Amniotic stem cell (primary cell): ENCODE measurements at regions not wholly inside any gene's neighbourhood (a gene's known extent, or its start where the extent isn't known, plus 50 kb on each side); places are given as distances from the start of the nearest gene placed in this dataset.

Experiments used
- DNase-seq: peaks from one replicate; lab custom pipeline; 2025; lab: John Stamatoyannopoulos, UW

GRCh38 chr3:13171704-13172643 lies 98.7 kb upstream of the IQSEC1 start:
- no peak for DNase-seq

DNA sequence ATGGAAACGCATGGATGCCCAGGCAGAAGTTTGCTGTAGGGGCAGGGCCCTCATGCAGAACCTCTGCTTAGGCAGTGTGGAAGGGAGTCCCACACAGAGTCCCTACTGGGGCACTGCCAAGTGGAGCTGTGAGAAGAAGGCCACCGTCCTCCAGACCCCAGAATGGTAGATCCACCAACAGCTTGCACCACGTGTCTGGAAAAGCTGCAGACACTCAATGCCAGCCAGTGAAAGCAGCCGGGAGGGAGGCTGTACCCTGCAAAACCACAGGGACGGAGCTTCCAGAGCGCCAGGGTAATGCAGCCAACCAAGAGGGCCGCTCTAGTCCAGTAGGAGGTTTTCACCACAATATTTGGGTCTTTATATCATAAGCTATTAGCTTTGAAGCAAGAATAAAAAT lies 97.1 kb upstream of the IQSEC1 start:
- no peak for DNase-seq

GRCh38 chr3:13168391-13168790 lies 95.2 kb upstream of the IQSEC1 start:
- DNase-seq, result no peak

- no peak for DNase-seq
Measured at GRCh38 chr3:13167829-13168228, 94.6 kb upstream of the IQSEC1 start.

- DNase-seq, result no peak
Measured at GRCh38 chr3:13167064-13167743, 94.0 kb upstream of the IQSEC1 start.

DNA sequence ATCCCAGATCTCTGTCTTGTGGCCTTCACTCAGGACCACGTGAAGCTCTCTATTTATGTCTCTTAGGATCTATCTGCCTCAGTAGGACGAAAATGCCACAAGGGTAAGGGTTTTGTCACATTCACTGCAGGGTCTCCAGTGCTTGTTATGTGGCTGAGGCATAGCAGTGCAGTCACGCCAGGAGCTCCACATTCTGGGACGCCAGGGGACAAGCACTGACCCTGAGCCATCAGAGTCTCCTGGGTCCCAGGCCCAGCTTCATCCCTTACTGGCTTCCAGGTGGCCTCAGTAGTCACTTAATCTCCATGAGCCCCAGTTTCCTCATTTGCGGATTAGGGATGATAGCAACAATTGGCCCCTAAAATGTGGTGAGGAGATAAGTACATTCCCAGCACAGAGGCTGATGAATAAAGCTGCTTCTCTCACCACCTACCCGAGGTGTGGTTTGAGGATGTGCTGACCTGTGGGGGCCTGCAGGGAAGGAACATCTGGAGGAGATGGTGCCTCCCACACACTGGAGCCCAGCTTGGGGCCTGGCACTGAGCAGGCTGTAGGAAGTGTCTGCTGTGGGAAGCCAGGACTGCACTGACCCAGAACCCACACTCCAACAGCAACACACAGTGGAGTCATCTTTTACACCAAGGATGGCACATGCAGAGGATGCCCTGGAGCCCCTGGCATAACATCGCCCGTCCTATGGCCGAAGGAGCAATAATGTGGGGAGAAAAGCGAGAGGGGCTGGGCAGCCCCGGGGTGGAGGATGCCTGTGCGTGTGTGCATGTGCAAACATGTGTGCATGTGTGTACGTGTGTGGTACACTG lies 93.2 kb upstream of the IQSEC1 start:
- DNase-seq, result no peak

DNA sequence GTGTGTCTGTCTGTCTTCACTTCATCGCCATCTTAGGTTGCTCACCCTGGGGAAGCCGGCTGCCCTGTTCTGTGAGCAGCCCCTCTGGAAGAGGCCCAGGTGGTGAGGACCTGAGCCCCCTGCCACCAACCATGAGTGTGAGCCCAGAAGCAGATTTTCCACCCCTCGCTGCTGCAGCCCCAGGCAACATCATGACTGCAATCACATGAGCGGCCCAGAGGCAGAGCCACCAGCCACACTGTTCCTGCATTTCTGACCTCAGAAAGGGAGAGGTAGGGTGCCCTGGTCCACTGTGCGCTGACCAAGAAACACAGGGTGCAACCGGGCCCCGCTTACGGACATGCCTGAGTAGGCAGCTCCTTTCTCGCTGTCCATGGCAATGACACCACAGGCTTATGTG lies 92.3 kb upstream of the IQSEC1 start:
- no peak for DNase-seq

- no peak for DNase-seq
Measured at GRCh38 chr3:13164893-13165492, 91.8 kb upstream of the IQSEC1 start.

DNA sequence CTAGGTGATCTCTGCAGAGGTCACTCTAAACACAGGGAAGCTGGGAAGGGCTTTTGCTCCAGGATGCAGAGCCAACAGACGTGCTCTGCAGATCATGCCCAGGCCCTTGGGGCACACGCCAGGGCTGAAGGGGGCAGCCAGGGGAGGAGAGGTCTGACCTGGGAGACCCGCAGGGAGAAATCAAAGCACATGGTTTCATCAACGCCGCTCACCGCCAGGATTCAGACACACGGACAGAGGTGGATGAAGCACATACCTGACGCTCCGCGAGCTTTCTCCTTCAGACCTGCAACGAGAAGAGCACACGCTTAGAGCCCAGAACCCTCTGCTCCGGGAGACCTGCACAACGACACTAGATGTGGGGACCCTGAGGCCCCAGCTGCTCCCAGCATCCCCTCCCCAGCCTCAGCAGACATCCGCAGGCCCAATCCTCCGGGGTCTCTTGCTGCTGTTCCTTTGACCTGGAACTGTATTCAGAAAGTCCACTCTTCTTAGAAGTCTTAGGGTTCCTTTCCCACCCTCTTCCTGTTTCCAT lies 90.7 kb upstream of the IQSEC1 start:
- DNase-seq, result no peak

DNA sequence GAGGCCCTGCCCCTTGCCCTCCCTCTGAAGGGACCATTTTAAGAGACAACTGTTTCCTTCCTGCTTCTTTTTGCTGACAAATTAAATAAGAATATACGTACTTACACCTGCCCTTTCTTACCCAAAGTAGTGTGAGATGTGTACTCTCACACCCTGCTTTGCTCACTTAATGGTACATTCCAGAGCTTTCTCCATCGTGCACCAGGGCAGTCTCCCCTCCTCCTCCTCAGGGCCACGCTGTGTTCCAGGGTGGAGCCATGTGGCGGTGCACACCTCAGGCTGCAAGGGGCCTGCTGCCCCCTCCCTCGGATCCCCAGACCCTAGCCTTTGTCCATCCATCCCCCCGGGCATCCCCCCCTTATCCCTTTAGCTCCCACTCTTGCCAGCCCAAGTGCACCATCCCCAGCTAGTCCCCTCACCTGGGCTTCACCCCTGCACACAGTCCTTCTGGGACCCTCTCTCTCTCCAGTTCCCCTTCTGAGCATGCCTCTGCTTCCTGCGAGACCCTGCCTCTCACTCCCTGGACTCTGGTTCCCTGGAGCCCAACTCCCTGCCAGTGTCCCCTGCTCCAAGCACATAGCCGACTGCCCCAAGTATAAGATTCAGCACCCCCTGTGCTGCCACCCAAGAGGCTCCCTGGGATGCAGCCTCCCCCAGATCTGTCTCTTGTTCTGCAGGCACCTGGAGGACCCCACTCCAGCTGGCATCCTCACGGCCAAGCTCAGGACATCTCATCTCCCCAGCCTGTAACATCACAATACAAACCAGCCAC lies 89.5 kb upstream of the IQSEC1 start:
- no peak for DNase-seq

GRCh38 chr3:13161771-13162535 lies 88.7 kb upstream of the IQSEC1 start:
- DNase-seq, result no peak

DNA sequence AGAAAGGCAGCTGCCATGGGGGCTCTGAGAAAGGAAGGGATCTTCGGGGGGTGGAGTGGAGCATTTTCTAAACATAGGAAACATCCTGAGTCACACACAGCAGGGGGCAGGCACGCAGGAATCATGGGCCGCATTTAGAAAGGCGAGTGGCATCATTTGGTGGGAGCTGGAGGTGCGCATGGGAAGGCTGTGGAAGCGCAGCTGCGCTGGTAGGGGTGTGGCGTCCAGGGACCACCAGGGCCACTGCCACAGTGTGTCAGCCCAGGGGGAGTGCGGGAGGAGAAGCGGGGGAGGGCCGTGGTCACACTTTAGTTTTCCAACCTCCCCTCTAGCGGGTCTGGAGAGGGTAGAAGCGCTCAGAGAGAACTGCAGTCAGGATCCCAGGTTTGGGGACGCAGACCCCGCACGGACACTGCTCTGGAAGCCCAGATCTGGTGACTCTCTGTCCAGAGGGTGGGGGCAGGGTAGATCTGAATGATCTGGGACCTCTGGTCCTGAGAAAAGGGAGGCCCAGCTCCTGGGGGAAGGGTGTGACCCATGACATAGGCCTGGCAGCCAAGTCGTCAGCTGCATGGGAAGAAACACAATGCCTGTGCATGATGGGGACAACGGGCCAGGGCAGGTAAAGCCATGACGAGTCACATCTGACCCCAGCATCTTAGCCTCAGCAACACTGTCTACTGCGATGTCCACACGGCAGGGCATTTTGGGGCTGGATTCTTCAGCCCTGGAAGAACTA lies 88.0 kb upstream of the IQSEC1 start:
- no peak for DNase-seq

DNA sequence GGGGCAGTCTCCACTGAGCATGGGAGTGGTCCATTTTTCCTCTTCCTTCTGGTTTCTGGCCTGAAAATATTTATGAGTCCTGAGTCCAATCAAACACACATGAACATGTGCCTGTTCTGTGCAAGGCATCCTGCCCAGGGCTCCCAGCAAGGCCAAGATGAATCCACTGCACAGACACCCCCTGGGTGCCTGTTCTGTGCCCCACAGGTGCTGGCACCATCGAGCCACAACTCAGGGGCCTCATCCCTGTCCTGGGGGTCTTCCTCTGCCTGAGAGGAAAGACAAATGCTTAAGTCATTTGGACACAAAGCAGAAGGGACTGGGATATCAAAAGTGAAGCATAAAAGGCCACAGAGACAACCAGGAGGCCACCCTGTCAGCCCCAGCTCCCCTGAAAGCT lies 87.4 kb upstream of the IQSEC1 start:
- DNase-seq, result no peak

- DNase-seq, result peak; percentile 31
Measured at GRCh38 chr3:13159890-13160289, 86.7 kb upstream of the IQSEC1 start.

DNA sequence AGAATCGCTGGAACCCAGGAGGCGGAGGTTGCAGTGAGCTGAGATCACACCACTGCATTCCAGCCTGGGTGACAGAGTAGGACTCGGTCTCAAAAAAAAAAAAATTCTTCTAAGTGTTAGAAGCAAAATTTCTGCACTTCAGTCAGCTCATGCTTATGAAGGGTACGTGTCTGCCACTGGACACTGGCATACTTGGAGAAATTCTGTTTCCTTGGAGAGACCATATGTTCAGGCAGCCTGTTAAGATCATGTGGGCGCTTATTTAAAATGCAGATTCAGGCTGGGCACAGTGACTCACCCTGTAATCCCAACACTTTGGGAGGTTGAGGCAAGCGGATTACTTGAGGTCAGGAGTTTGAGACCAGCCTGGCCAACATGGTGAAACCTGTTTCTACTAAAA lies 85.6 kb upstream of the IQSEC1 start:
- no peak for DNase-seq

GRCh38 chr3:13158408-13158807 lies 85.2 kb upstream of the IQSEC1 start:
- DNase-seq, result no peak

DNA sequence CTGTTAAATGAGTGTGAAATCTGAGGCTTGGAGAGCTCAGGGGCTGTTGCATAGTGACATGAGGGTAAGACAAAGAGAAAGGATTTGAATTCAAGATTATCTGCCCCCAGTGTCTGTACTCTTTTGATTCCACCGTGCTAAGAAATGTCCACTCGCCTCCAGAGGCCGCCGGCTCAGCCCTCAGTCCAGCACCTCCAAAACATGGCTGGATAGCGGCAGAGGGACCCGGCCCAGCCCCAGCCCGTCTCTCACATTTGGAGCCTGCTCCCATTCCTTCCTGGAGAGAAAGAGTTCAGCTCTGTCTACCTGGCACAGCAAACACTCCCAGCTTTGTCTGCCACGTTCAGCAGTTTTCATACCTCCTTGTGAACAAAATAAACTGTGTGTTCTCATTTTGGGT lies 84.8 kb upstream of the IQSEC1 start:
- no peak for DNase-seq

DNA sequence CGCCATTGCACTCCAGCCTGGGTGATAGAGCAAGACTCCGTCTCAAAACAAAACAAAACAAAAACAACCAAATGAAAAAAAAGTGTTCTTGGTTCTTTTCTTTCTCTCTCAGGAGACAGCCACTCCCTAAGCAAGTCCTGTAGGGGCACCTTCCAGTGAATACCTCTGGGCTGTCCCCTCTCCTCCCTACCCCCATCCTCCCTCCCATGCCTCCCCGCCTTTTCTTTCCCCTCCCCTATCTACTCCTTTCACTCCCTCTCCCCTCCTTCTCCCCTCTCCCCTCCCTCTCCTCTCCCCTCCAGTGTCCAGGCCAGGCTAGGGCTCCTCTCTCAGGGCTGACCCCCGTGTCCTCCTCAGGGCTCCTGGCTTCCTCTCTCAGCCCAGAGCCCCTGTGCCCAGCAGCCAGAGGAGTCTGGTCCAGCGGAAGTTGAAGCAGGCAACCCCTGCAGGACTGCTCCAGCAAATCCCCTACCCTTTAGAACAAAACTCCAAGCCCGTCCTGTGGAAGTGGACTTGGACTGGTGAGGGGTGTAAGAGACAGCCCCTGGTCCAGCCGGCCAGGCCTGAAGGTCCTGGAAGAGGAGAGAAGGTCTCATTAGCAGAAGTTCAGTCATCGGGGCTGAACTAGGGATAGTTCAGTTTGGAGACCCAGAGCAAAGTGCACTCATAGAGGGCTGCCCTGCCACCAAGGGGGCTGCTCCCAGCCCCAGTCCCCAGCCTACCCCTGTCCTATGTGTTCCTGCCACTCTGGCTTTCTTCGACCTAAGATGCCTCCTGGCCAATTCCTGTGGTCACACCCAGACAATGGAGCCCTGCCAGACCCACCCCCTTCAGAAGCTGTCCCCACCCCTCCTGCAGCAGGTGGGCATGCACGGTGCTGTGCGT lies 79.8 kb upstream of the IQSEC1 start:
- DNase-seq, result no peak

DNA sequence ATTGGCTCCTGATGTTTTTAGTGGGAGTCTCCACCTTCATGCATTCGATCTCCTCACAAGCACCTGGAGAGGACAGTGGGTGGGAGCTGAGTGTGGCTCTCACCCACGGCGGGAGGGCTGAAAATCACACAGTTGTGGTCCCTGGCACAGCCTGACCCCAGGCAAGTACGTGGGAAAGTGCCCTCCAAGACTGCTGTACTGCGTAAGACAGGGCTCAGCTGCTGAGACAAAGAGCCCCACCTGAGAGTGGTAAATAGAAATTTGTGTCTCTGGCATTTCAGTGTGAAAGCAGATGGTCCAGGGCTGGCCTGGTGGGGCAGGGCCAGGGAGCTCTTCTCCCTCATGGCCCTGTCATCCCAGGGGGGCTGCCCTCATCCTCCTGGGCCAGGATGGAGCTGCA lies 77.4 kb upstream of the IQSEC1 start:
- no peak for DNase-seq
